Mucosa of descending colon (tissue), 3 donors: ENCODE measurements at regions not wholly inside any gene's neighbourhood (a gene's known extent, or its start where the extent isn't known, plus 50 kb on each side); places are given as distances from the start of the nearest gene placed in this dataset.
"Not testable (repeated sequence)": the region's sequence is repeated elsewhere in the genome, so short reads cannot be mapped to it uniquely, and the experiment has no call there.

Experiments used
- ATAC-seq: fragments of 200-7000 bp; cut with Tn5 transposase; one replicate; pipeline ENCODE4 v1.9.1; 2020; ENCODE audit warnings: mild to moderate bottlenecking, moderate library complexity
- DNase-seq, 3 donors: peaks; one replicate each; pipeline ENCODE4 v3.0.0-alpha.2; 2020
- H3K36me3 ChIP-seq: fragments of 200-600 bp; one replicate; pipeline ENCODE4 v1.8.0; 2021; ENCODE audit warnings: low read depth, mild to moderate bottlenecking
- H3K4me1 ChIP-seq: fragments of 200-600 bp; one replicate; pipeline ENCODE4 v1.8.0; 2021; ENCODE audit warnings: low read depth, mild to moderate bottlenecking
- H3K4me3 ChIP-seq: fragments of 200-600 bp; one replicate; pipeline ENCODE4 v1.8.0; 2021; ENCODE audit warnings: mild to moderate bottlenecking
- H3K9me3 ChIP-seq: fragments of 200-600 bp; one replicate; pipeline ENCODE4 v1.8.0; 2021; ENCODE audit warnings: mild to moderate bottlenecking
- intact Hi-C, 2 donors: fragments of 100-400 bp; cut with DNase I in 1 of 2; cut with micrococcal nuclease in 1 of 2; formaldehyde crosslinking; loops; one replicate each; pipeline versions ENCODE4 v1.11.0 to v1.11.1; 2022; cut with DNase I, micrococcal nuclease
- TF ChIP-seq, protein P1 (sequence below): fragments of 200-600 bp; IDR thresholded peaks from one replicate; pipeline ENCODE4 v1.8.0; 2022; ENCODE audit warnings: antibody characterized with exemption, mild to moderate bottlenecking
- donor health status: DM: no; HTN: no; CAD: no; lungs with moderate emphysema.
- donor health status: DM: no; HTN: no; CAD: no.
- donor health status: DM: no; HTN: yes; CAD: no.

DNA sequence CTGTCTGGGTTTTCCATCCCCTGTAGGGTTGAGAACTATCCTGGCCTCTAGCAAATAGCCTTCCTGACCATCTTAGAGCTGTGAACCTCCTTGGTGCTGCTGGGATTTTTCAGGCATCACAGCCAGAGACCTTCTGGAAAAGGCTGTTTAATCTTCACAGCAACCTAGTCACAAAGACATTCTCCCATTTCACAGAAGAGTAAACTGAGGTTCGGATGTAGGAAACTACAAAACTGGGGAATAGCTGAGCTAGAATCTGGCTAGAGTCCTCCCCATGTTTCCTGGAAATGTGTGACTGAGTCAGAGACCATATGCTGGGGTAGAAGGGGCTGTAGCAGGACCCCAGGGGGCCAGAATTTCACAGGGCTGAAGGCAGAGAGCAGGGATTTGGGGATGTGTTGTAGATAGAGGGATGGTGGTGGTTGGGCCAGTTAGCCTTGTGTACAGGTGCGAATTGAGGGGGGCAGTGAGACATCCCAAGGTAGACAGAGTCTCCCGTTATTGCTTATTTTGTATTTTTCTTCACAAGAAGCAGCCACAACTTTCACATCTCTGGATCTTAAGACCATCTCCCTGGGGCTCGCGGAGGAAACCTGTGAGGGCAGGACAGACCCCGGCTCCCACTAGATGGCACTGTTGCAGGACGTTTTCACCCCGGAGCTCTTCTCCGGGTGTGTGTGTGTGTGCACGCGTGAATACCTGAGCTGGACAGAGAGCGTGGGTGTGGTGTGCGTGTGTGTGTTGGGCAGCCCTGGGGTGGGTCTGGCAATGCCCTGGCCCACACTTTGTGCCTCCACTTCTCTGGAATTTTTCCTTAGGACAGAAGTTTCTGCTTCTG is 66.9 kb upstream of the PRR23C start:
- H3K9me3 ChIP-seq: no peaks in the 10 kb centered on the region
- intact Hi-C loops: loop anchor here in 1 of 2 donors (2.0 to 5.0 kb wide), 2 partner anchors 91 to 221 kb away; no protein-coding TSS in a partner anchor

GRCh38 chr3:139112230-139112558 is 67.5 kb upstream of the PRR23C start:
- no peak overlapping the region for H3K4me3 ChIP-seq
- peaks cover 6% of the 10 kb centered on the region for H3K4me1 ChIP-seq
- H3K9me3 ChIP-seq: no peaks in the 10 kb centered on the region
- no peaks in the 10 kb centered on the region for H3K36me3 ChIP-seq
- intact Hi-C loops: loop anchor here in 1 of 2 donors (5.0 kb wide), 1 partner anchor 220 kb away; no protein-coding TSS in a partner anchor
- ATAC-seq: no peak
- DNase-seq: no peak
- TF ChIP-seq, protein P1, sequence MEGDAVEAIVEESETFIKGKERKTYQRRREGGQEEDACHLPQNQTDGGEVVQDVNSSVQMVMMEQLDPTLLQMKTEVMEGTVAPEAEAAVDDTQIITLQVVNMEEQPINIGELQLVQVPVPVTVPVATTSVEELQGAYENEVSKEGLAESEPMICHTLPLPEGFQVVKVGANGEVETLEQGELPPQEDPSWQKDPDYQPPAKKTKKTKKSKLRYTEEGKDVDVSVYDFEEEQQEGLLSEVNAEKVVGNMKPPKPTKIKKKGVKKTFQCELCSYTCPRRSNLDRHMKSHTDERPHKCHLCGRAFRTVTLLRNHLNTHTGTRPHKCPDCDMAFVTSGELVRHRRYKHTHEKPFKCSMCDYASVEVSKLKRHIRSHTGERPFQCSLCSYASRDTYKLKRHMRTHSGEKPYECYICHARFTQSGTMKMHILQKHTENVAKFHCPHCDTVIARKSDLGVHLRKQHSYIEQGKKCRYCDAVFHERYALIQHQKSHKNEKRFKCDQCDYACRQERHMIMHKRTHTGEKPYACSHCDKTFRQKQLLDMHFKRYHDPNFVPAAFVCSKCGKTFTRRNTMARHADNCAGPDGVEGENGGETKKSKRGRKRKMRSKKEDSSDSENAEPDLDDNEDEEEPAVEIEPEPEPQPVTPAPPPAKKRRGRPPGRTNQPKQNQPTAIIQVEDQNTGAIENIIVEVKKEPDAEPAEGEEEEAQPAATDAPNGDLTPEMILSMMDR: no peak

More for the DNA sequence above, 66.9 kb upstream of the PRR23C start:
- Histone ChIP-seq H3K4me3 (no peak overlapping the region), H3K36me3 (no peaks in the 10 kb centered on the region), H3K4me1 (peaks cover 5% of the 10 kb centered on the region)
- DNase-seq (peak; percentile 60 to 87 (median 82)), ATAC-seq (peak; percentile 87)
- TF ChIP-seq, protein P1: peak; percentile 62

DNA sequence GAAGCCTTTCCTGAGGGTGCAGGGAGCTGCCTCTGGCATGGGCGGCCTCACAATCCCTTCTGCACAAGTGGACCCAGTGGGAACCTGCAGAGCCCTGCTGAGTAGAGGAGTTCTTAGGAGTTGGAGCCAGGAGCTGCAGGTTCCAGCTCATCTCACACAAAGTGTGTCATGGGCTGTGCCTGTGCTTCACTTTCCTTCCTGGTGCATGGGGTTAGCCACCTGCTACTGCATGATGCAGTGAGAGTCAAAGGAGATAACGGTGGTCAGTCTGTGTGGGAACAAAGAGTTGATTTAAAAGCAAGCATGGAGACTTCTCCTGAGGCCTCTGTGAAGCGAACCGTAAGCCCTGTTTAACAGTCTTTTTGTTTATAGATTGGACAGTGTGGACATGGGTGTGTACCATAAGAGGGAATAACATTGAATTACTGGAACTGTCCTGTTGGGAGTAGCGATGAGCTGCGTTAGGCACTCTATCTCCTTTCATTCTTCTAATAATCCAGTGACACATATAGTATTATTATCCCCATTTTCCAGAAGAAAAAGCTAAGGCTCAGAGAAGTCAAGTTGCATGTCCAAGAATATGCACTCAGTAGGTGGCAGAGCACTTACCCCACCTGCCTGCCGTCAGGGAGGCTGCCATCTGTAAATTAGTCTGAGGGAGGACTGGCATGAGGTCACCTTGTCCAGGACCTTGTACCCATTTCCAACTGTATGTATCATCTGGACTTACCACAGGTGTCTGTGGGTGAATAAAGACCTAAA is 68.7 kb upstream of the PRR23C start:
- H3K36me3 ChIP-seq: no peaks in the 10 kb centered on the region
- ATAC-seq (peak; percentile 12), DNase-seq (no peak)
- H3K9me3 ChIP-seq: no peaks in the 10 kb centered on the region
- no peak overlapping the region for H3K4me3 ChIP-seq
- TF ChIP-seq, protein P1: no peak
- intact Hi-C loops: loop anchor here in 1 of 2 donors (5.0 kb wide), 1 partner anchor 219 kb away; no protein-coding TSS in a partner anchor
- peaks cover 17% of the 10 kb centered on the region for H3K4me1 ChIP-seq

GRCh38 chr3:139113993-139114375 is 69.3 kb upstream of the PRR23C start:
- TF ChIP-seq, protein P1: no peak
- no peak overlapping the region for H3K4me3 ChIP-seq
- ATAC-seq (no peak), DNase-seq (no peak)
- intact Hi-C loops: loop anchor here in 1 of 2 donors (5.0 kb wide), 1 partner anchor 218 kb away; no protein-coding TSS in a partner anchor
- no peaks in the 10 kb centered on the region for H3K36me3 ChIP-seq
- no peaks in the 10 kb centered on the region for H3K9me3 ChIP-seq
- peaks cover 17% of the 10 kb centered on the region for H3K4me1 ChIP-seq

- DNase-seq, H3K4me3 ChIP-seq, ATAC-seq, H3K36me3 ChIP-seq, intact Hi-C loops, H3K9me3 ChIP-seq: not testable (repeated sequence)
- H3K4me1 ChIP-seq: peaks cover 29% of the 10 kb centered on the region
These were observed 71.9 kb upstream of the PRR23C start for GRCh38 chr3:139116631-139117030.
